GM18951 (cell line): ENCODE measurements at regions not wholly inside any gene's neighbourhood (a gene's known extent, or its start where the extent isn't known, plus 50 kb on each side); places are given as distances from the start of the nearest gene placed in this dataset.

Experiments used
- POLR2A ChIP-seq: IDR thresholded peaks from 4 replicates; pipeline ENCODE4 v1.6.1; 2011; ENCODE audit warnings: mild to moderate bottlenecking; ENCODE audit not compliant: insufficient read length, insufficient read depth; ENCODE audit errors: extremely low read depth
- in situ Hi-C: fragments of 300-500 bp; cut with MboI; formaldehyde crosslinking; loops from one replicate; pipeline ENCODE4 v1.12.0; 2022; ENCODE audit warnings: low sequenced_read_pairs, mixed read lengths, inconsistent platforms; ENCODE audit not compliant: unreplicated experiment

DNA sequence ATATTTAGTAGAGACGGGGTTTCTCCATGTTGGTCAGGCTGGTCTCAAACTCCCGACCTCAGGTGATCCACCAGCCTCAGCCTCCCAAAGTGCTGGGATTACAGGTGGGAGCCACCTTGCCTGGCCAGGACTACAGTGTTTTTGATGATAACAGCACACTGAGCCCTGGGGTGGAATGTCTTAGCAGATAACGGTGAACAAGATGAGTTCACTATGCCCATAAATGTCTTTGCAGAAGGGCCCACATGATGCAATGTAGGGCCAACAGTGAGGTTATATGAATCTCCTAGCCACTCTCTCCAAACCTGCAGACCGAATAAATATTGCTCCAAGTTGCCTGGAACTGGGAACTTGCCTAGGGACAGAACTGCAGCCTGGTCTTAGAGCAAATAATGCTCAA is 235.1 kb downstream of the COG6 start:
- TF ChIP-seq POLR2A = no peak
- in situ Hi-C loops = no loop called here

GRCh38 chr13:39892721-39893685 is 237.5 kb downstream of the COG6 start:
- TF ChIP-seq POLR2A = no peak
- in situ Hi-C loops = no loop called here

DNA sequence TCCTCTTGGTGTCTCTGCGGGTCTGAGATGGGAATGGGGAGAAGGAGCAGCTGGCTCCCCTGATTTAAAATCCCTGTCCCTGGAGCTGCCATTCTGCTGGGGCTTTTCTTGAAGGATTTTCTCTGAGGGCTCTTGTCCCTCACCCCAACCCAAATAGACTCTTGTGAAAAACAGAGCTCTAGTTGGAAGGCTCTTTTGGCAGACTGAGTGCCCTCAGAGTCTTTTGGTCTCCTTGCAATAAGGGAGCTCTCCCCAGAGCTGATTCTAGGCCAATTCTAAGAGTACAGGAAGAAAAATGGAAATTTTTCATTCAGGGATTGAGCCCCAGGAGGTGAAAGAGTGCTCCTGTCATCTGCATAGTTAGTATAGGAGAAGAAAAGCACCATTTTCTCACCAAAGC is 238.3 kb downstream of the COG6 start:
- in situ Hi-C loops = no loop called here
- TF ChIP-seq POLR2A = no peak

- TF ChIP-seq POLR2A = no peak
- in situ Hi-C loops = no loop called here
These were observed 239.1 kb downstream of the COG6 start for GRCh38 chr13:39894586-39894985.

GRCh38 chr13:39895254-39895653 is 239.8 kb downstream of the COG6 start:
- TF ChIP-seq POLR2A = no peak
- in situ Hi-C loops = no loop called here

DNA sequence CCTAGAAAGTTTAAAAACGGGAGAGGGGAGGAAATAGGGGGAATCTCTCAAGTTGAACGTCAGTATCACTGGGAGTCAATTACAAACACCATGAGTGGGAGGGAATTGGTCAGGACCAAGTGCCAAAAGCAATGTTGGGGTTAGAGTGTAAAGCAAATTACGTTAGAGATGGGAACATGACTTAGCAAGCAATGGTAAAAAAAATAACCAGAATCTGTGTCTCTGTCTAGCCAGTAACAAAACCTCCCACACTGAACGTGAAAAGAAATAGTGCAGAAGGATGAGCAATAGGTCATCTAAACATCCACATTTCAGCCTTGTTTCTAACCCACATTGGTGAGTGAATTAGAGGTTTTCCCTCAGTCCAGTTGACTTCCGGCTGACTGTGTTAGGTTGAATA is 242.2 kb downstream of the COG6 start:
- TF ChIP-seq POLR2A = no peak
- in situ Hi-C loops = no loop called here

- in situ Hi-C loops = no loop called here
- no peak for TF ChIP-seq POLR2A
These were observed 244.8 kb downstream of the COG6 start for GRCh38 chr13:39900106-39900750.

- TF ChIP-seq POLR2A = no peak
- in situ Hi-C loops = no loop called here
These were observed 249.5 kb downstream of the COG6 start for GRCh38 chr13:39904959-39905358.

DNA sequence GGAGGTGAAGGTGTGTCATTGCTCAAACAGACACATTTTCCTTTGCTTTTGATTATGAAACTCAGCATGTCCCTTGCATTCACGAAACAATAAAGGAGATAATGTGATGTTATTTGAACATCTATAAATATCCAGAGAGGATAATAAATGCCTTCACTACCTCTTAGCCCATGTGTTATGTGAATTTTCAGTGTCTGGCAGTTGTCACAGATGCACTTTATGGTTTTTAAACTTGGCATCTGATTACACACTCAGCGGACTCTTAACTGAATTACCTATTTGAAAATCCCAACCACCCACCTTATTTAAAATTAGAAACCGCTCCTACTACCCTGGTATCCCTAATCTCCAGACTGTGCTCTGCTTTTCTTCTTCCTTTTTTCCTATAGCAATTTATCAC is 254.2 kb downstream of the COG6 start:
- no peak for TF ChIP-seq POLR2A

GRCh38 chr13:39910041-39910440 is 254.6 kb downstream of the COG6 start:
- TF ChIP-seq POLR2A = no peak
- in situ Hi-C loops = no loop called here

More for the DNA sequence above, 254.2 kb downstream of the COG6 start:
- in situ Hi-C loops = no loop called here

- TF ChIP-seq POLR2A = no peak
- in situ Hi-C loops = no loop called here
These were observed 255.4 kb downstream of the COG6 start for GRCh38 chr13:39910833-39911232.

DNA sequence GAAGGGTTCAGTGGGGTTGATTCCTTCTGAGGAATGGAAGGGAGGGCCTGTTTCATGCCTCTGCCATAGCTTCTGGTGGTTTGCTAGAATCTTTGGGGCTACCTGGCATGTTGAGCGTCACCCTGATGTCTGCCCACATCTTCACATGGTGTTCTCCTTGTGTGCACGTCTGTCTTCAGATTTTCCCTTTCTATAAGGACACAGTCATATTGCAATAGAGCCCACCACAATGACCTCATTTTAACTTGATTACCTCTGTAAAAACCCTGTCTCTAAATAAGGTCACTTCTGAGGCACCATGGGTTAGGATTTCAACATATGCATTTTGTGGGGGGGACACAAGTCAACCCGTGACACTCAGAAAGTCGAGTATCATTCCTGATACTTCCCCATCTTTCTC is 257.9 kb downstream of the COG6 start:
- in situ Hi-C loops = no loop called here
- TF ChIP-seq POLR2A = no peak

DNA sequence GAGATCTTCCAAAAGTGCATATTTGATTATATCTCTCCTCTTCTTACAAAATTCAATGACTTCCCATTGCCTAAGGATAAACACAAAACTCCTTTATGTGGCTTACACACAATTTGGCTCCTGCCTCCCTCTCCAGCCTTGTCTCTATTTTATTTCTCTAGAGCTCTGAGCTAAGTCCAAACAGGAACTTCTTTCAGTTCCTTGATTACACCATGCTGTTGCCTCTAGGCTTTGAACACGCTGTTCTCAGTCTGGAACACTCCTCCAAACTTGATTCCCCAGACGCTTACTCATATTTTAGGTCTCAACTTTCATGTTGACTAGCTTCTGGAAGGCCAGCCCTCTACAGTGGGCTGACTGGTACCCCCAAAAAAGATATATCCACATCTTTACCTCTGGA is 258.5 kb downstream of the COG6 start:
- TF ChIP-seq POLR2A = no peak
- in situ Hi-C loops = no loop called here

DNA sequence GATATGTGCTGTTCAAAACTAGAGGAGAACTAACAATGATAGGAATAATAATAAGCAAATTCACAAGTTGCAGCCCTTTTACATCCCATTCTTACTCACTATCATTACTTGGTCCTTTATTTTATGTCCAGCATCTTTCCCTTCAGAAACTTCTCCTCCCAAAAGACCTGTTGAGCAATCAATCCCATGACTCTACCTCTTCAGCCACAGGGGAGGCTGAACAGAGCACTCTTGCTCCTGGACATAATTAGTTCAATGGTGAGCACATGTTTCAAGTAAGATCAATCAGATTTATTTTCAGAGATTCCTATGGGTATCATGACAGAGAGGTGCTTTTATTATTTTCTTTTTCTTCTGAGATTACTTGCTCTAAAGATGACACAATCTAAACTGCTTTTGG is 260.0 kb downstream of the COG6 start:
- no peak for TF ChIP-seq POLR2A
- in situ Hi-C loops = no loop called here
